GM21723 (cell line): ENCODE measurements at regions not wholly inside any gene's neighbourhood (a gene's known extent, or its start where the extent isn't known, plus 50 kb on each side); places are given as distances from the start of the nearest gene placed in this dataset.

Source experiments
- ATAC-seq: cut with Tn5 transposase; IDR thresholded peaks from one replicate; pipeline ENCODE4 v1.9.1; 2021; ENCODE audit warnings: mild to moderate bottlenecking, moderate library complexity; ENCODE audit not compliant: unreplicated experiment

DNA sequence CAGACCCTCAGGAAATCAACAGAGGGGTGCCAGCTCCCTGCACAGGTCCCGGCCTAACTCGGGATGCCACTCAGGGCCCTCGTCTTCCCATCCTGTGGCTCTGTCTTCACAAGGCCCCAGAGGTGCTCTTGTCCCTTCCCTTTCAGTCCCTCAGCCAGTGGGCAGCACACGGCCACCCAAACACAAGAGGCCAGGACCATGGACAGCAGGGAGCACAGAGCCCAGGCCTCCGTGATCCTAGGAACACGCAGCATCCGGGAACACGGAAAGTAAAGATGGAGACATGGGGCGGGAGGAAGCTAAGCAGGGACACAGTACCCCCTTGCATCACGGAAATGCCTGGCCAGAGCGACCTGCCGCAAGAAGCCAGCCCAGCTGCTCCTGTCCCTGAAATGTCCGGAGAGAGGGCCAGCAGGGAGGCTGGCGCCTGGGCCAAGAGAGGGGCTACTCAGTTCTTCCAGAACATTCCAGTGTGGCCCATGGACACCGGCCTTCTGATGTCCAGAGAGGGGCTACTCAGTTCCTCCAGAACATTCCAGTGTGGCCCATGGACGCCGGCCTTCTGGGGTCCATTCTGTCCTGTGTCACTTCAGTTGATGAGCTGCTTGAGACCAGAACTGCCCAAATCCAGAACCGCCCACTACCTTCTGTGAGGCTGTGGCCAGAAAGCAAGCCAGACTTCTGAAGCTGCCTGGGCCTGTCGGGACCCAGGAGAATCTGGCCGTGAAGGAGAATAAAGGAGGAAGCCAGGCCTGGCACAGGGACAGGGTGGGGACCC is 274.0 kb downstream of the BRD1 start:
- ATAC-seq: no peak

DNA sequence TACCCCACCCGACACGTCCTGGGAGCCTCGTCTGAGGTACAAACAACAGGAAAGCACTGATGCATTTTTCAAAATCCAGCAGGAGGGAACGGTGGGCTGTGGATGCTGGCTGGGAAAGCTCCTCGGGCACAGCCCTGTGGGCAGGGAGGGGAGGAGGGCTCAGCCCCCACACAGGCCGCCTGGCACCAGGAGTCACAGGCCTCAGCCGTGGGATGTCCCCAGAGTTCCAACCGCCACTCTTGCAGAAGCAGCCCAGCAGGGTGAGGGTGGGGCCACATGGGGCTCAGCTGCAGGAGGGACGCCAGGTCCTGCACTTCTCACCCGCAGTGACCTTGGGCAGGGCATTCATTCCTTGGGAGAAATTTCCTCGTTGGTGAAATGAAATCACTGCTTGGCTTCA is 274.6 kb downstream of the BRD1 start:
- no peak for ATAC-seq

DNA sequence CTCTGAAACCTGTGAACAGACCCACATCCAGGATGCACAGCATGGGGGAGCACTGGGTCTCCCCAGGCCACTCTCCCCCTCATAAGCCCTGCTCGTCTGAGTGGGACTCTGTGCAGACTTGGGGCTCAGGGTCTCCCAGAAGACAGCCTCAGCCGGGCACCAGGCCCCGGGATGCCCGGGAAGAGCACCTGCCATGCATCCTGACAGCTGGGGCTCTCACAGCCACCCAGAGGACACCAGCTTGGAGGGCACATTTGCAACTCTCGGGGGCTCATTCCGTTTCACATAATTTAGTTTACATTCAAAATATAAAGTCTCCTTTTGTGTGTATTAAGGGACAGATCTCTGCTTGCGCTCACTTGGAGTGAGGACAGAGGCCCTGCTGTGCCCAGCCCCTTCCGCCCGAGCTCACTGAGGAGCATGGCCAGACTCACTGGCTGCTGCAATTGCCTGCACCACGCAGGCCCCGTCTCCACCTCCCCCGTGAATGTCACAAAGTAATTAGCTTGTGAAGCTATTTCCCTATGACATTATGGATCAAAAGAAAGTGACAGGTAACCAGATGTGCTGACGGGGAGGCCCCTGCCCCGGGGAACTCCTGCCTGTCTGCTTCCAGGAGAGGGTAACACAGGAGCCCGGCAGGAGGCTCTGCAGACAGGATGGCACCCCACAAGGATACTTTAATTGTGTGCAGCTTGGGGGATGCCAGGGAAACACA is 275.6 kb downstream of the BRD1 start:
- ATAC-seq: no peak

DNA sequence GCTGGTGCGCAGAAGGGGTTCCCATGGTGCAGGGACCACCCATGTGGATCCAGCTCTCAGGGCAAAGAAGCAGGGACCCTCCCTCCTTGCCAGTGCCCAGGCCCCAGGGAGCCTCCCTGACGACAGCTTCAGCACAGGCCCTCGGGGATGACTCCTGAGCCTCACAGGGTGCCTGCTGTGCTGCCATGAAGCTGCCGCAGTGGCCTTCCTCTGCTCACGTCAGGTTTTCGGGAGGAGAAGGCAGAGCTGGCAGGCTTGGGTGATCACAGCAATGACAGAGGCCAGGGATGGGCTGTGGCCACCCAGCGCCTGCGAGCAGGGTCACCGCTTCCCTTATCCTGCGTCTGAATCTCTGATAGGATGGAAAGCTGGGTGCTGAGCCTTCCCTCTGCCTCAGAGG is 276.2 kb downstream of the BRD1 start:
- ATAC-seq: no peak

DNA sequence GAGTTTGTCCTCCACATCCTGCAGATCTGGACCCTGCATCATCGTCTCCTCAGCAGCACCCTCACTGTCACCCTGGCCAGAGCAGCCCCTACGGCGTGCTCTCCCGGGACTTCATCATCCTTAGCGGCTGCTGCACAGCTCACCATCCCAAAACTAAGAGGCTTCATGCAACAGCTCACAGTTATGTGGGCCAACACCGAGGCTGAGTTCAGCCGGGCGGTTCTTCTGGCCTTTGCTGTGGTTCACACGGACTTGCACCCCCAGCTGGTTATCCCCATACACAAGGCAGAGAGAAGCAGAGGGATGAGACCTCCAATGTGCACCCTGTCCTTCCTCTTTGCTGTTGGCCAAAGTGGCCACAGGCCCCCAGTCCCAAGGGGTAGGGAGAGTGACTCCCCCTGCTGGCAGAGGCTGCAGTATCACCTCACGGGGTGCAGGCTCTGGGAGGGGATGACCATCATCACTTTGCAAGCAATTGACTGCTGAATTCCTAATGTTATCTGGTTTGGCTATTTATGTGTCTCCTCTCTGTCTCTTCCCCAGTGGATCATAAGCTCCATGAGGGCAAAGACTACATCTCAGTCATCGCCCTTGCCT is 276.8 kb downstream of the BRD1 start:
- ATAC-seq: no peak

DNA sequence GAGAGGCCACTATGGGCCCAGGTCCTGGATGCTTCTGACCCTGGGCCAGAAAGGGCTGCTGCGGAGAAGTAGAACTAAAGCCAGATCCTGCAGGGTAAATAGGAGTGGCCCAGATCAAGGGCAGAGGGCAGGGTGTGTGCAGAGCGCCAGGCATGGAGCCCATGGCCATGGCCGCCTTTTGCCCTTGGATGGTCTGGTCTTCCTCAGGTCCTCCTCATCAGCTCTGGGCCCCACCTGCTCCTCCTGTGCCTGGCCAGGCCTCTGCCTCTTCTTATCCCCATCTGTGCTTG is 277.6 kb downstream of the BRD1 start:
- ATAC-seq: no peak

DNA sequence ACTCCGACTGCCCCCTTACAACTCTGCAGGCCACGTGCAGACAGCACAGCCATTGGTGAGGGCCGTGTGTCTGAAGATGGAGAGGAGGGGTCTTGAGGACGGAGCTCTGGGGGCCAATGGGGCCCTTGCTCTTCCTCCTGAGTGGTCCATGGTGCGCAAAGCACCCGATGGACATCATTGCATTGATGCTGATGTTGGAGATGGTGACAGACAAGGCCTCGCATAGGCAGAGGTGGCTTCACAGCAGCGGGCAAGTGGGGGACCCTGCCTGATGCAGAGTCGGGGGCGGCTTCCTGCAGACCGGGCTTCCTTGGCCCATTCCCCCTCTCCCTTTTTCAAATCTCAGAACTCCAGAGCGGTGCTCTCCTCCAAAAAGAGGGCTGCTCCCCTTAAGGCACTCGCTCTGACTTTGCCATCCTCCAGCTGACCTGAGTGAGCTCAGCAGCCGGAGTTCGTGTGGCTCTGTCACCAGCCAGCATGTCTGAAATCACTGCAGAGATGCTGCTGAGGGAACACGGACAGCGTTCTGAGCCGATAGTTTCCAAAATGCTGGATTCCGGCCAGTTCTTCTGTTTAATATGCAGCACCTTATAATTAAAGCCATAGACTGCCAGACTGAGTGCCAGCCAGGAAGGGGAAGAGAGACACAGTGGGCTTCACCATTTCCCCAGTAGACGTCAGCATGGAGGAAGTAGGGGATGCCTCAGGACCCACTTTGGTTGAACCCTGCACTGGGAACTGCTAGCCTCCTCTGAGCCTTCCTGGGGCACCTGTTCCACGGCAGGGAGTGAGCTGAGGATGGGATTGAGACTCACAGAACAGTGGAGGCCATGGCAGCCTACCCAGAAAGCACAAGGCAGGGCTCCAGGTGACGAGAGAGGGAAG is 278.2 kb downstream of the BRD1 start:
- no peak for ATAC-seq

DNA sequence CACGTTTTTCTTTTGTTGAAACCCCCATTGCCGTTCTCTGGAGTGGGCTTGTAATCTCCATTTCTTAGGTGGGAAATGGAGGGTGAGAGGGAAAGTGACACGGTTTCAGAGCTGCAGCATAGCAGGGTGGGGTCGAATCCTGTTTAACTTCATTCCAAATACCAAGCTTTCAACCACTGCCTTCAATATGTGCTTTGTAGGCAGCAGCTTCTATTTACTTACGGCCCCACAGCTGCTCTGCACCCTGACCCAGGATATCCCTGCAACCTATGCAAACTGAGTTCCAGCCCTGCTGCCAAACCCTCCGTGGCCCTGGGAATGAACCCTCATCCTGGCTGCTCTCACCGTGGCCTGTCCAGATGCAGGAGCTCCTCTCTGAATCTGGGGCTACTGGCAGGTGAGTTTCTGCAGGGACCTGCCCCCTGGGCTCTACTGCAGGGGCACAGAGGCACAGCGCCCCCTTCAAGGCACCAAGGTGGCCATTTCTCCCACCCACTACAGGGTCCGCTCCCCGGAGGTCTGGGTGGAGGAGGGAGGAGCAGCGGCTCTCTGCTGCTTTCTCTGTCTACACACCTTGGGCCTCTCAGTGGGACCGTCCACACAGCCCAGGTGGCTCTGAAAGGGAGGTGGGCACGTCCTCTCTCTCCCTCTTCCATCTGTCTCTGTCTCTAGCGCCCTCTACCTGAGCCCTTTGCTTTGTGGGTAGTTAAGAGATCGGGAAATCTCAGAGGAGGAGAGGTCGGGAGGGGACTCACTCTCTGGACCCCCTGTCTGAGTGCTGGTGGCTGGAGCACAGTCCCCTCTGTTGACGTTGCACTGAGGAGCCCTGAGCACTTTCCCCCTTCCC is 279.1 kb downstream of the BRD1 start:
- ATAC-seq: no peak

DNA sequence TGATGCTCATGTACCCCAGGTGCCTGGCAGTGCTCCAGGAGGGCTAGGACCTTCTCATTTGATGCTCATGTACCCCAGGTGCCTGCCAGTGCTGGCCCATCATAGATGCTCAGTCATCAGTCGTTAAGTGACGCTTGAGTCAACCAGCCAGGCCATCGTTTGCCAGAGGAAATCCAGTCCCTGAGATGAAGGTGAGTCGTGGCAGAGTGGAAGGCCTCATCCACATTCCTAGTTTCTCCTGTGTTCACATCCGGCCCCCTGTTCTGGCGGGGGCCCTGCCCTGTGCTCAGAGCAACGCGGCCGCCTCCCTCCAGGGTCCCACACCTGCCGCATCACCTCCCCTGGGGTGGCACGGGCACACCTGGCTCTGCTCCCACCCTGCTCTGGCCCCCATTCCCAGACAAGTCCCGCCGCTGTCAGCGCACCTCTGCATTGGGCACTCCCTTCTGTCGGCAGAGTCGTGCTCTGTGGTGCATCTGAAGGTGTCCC is 279.9 kb downstream of the BRD1 start:
- no peak for ATAC-seq

DNA sequence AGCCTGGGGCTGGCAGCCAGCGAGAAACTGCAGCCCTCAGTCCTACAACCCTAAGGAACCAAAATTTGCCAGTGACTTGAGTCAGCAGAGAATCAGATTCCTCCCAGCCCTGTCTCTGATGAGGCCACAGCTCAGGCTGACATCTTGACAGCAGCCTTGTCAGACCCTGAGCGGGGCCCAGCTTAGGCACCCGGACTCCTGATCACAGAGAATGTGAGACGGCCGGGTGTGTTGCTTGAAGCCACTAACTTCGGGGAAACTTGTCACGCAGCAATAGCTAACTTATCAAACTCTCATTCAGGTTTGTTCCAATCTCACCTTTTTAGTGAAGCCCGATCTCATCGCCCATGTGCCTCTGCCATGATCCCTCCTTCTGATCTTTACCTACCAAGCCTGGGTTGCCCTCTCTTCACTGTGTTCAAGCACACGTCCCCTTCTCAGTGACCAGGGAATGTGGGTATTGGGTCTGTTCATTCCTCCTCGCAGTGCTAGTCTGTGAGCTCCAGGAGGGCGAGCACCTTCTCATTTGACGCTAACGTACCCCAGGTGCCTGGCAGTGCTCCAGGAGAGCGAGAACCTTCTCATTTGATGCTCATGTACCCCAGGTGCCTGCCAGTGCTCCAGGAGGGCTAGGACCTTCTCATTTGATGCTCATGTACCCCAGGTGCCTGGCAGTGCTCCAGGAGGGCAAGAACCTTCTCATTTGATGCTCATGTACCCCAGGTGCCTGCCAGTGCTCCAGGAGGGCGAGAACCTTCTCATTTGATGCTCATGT is 280.7 kb downstream of the BRD1 start:
- no peak for ATAC-seq

DNA sequence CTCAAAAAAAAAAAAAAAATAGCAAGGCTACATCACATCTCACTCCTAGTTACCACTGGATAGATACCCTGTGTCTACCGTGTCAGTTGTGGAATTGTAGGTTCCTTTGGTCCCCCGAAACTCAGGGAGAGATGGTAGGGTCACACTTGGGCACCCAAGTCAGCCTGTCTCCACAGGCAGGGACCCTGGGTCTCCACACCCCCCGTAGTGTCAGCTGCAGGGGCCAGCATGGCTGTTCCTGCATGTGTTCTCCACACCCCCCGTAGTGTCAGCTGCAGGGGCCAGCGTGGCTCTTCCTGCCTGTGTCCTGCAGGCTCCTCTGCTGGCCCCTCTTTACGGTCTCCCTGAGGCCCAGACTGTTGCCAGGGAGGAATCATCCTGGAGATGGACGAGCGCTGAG is 282.1 kb downstream of the BRD1 start:
- ATAC-seq: no peak

DNA sequence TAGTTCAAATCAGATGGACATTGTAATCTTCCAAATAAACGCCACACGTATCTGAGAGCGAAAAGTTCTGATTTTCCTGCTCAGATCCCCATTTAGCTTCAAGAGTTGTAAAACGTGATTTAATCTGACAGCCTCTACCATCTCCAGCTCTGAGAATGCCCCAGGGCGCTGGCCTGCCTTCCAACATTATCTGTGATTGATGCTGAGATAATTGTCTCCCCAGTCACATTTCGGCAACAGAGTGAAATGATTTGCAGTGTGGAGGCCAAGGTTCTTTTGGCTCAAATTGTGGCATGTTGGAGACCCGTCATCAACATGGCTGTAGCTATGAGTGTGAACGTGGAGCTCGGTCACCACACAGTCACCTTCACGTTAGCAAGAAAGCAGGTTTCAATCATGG is 283.4 kb downstream of the BRD1 start:
- ATAC-seq: no peak

DNA sequence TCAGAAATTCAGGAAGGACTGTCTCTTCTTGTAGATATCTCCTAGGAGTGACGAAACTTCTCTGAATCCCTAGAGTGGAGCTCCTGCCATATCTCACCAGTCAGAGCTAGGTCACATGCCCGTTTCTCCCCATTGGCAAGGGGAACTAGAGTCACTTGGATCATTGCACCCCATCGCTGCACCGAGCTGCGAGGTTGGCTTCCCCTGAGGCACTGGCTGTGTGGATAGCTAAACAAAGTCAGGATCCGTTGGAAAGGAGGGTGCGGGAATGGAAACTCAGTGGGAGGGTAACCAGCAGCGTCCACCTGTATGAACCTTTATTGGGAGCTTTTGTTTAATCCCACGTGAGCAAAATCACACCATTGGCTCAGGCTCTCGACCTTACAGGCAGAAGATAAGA is 283.8 kb downstream of the BRD1 start:
- no peak for ATAC-seq

DNA sequence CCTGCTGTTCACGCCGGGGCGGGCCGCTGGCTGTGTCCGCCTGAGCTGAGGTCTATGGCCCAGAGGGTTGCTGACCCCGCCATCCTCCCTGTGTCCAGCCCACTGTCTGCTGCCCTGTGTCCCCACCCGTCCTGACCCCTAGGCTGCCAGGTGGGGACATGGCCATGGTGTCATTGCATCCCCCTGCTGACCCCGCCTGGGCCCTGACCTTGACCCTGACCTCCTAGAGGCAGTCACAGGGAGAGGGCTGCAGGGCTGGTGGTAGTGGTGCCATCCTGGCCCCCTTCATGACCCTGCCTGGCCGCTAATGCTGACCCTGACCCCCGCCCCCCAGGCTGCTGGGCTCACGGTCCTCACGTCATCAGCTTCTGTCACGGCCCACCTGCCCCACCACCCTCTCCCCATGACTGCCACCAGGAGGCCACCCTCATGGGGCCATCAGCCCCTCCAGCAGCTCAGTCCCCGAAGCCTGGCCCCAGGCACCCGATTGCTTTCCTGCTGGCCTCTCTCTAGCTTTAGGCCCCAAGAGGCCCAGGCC is 285.9 kb downstream of the BRD1 start:
- ATAC-seq: no peak

DNA sequence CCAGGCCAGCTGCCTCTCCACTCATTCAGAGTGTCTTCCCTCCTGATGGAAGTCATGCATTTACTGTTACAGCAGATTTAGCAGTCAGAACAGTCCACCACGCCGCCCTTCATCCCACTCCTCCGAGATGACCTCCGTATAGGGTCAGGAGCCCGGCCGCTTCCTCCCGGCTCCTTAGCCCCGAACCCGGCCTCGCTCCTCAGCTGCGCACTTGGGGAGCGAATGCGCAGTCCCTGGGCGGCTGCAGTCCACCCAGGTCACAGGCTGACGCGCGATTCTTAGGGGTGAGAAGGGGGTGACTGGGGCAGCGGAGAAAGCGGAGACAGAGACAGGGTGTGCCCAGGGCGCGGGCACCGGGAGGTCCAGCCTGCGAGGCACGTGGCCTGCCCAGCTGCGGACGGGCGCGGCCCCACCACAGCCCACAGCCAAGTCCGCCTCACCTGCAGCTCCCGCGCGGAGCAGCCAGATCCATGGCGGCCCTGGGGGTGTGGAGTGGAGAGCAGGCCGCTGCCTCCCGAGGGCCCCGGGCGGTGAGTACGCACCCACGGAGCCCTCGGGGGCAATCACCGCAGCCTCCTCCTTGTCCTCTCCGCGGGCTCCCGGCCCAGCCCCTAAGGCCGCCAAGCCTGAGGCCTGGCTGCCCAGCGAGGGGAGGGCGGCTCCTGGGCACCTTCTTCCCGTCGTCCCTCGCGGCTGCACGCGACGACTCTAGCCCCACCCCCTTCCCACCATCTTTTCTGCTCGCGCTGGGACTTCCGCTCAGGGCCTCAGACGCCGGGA is 286.6 kb downstream of the BRD1 start:
- no peak for ATAC-seq

DNA sequence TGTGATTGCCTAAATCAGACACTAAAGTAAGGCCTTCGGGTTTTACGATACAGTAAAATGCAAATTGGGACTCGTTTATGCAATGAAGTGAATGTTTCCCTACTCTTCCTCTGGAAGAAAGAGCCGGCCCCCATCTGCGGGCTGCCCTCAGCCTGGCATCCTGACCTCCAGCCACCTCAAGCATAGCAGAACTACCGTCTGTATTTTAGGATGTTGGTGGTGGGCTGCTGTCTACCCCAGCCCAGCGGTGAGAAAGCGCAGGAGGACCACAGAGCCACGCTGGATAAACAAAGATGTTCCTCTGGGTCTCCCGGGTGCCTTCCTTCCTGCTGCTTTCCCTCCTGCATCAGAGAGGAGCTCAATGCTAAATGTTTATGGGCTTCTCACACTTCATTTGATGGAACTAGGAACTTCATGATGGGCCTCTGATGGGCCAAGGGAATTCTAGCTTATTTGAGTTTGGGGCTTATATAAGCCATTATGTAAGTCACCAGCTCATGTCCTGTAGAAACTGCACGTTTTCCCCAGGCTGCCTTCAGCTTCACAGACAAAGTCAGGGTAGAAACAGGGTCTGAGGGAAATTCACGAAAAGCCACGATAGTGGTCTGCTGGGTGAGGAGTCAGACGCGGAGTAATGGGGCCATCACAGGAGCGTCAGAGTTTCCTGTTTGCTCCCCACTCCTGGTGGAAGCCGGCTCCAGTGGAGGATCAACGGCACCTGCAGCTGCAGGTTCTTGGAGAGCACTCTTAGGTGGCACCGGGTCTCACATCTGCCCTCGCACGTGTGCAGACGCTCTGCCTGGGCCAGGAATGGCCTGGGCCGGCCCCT is 287.4 kb downstream of the BRD1 start:
- ATAC-seq: no peak

DNA sequence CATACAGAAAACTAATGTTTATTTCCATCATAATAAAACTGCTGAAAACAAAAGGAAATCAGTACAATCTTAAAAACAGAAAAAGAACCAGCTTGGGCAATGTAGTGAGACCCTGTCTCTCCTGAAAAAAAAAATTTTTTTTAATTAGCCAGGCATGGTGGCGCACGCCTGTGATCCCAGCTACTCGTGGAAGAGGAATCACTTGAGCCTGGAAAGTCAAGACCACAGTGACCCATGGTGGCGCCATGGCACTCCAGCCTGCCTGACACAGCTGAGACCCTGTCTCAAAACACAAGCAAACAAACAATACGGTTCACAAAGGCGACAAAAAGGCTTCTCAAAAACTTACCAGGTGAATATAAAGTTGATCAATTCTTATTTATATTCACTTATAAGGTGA is 289.7 kb downstream of the BRD1 start:
- ATAC-seq: no peak
